A673 (cell line): ENCODE measurements at regions not wholly inside any gene's neighbourhood (a gene's known extent, or its start where the extent isn't known, plus 50 kb on each side); places are given as distances from the start of the nearest gene placed in this dataset.

Experiments
- BruUV-seq: library from RNA; stranded (reverse); fragments of 400-500 nt; replicated peaks from 2 replicates; lab custom pipeline; 2021; lab: Mats Ljungman, UMichigan
- CTCF ChIA-PET: fragments of 300-600 bp; sonication (Branson Sonifier 250); formaldehyde crosslinking; loops from one replicate; lab custom pipeline; 2022; ENCODE audit warnings: antibody characterized with exemption; lab: Charles Lee
- POLR2A ChIA-PET: fragments of 300-600 bp; sonication (Branson Sonifier 250); formaldehyde crosslinking; loops from one replicate; lab custom pipeline; 2022; ENCODE audit warnings: antibody characterized with exemption; ENCODE audit not compliant: low non-redundant PET; lab: Charles Lee
- DNase-seq: peaks from one replicate; pipeline ENCODE4 v3.0.0-alpha.2; 2015; ENCODE audit warnings: low spot score
- H3K27ac ChIP-seq: fragments of 200-600 bp; sonication (generic); 2 replicates; pipeline ENCODE4 v1.5.1; 2016; ENCODE audit warnings: mixed run types, low read depth, mild to moderate bottlenecking, mixed read lengths, antibody characterized with exemption, low read length; ENCODE audit not compliant: poor library complexity, severe bottlenecking
- H3K27me3 ChIP-seq: fragments of 200-600 bp; sonication (generic); replicated peaks from 2 replicates; pipeline ENCODE4 v1.6.1; 2017; ENCODE audit warnings: mixed run types, low read depth, mild to moderate bottlenecking, mixed read lengths, antibody characterized with exemption, low read length; ENCODE audit not compliant: insufficient read depth, poor library complexity
- H3K36me3 ChIP-seq: fragments of 200-600 bp; sonication (generic); 2 replicates; pipeline ENCODE4 v1.6.1; 2016; ENCODE audit warnings: mixed run types, mild to moderate bottlenecking, mixed read lengths, antibody characterized with exemption, low read length; ENCODE audit not compliant: insufficient read depth, poor library complexity, severe bottlenecking
- H3K4me1 ChIP-seq: fragments of 200-600 bp; sonication (generic); 2 replicates; pipeline ENCODE4 v1.6.1; 2017; ENCODE audit warnings: mixed run types, mild to moderate bottlenecking, mixed read lengths, antibody characterized with exemption, low read length; ENCODE audit not compliant: insufficient read depth, poor library complexity, severe bottlenecking
- H3K4me3 ChIP-seq: fragments of 200-600 bp; sonication (generic); 2 replicates; pipeline ENCODE4 v1.5.1; 2016; ENCODE audit warnings: low read depth, mixed run types, mild to moderate bottlenecking, mixed read lengths, low read length; ENCODE audit not compliant: poor library complexity, severe bottlenecking
- H3K9me3 ChIP-seq: fragments of 200-600 bp; sonication (generic); 2 replicates; pipeline ENCODE4 v1.6.1; 2016; ENCODE audit warnings: mixed run types, low read depth, mild to moderate bottlenecking, mixed read lengths, antibody characterized with exemption, low read length; ENCODE audit not compliant: poor library complexity, severe bottlenecking
- CTCF ChIP-seq: fragments of 300-800, 200-600 bp; sonication (generic); conservative IDR thresholded peaks from 2 replicates; pipeline ENCODE4 v1.5.1; 2017; ENCODE audit warnings: low read depth, mild to moderate bottlenecking, antibody characterized with exemption, low read length, moderate library complexity, mixed read lengths
- EZH2 ChIP-seq: fragments of 200-600 bp; sonication (generic); IDR thresholded peaks from 2 replicates; pipeline ENCODE4 v1.6.1; 2017; ENCODE audit warnings: borderline replicate concordance, low read depth, mild to moderate bottlenecking, mixed read lengths, antibody characterized with exemption, low read length; ENCODE audit not compliant: poor library complexity, severe bottlenecking
- intact Hi-C: fragments of 100-400 bp; cut with micrococcal nuclease; formaldehyde crosslinking; loops from one replicate; pipeline ENCODE4 v1.10.0; 2022; ENCODE audit not compliant: unreplicated experiment

GRCh38 chr18:39786477-39786876, 2168.6 kb upstream of the PIK3C3 start:
- ChIA-PET CTCF (no interaction called here), POLR2A (no interaction called here)
- Histone ChIP-seq H3K9me3 (no peaks in the 10 kb centered on the region), H3K4me1 (peaks cover 24% of the 10 kb centered on the region), H3K4me3 (no peak overlapping the region), H3K27me3 (no peaks in the 10 kb centered on the region), H3K36me3 (no peaks in the 10 kb centered on the region), H3K27ac (no peak overlapping the region)
- no TSS peak for BruUV-seq
- intact Hi-C loops, result no loop called here
- DNase-seq, result no peak
- TF ChIP-seq EZH2 (no peak), CTCF (no peak)

DNA sequence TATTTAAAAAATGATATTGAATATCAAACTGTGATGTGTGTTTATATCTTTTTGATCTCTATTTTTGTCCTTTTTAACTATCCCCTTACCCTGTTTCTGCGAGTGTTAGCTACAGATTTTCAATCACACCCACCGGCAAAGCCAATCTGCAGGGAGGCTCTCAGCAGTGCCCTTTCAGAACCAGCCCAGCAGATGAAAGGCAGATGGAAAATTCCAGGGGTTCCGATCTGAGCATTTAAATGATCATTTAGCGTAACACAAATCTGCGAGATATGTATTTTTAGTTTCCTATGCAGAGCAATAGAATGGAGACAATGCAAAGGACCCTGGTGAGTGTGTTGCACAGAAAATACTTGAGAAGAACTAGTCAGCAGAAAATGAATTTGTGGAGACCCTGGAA, 2170.5 kb upstream of the PIK3C3 start:
- H3K27ac ChIP-seq, result no peak overlapping the region
- ChIA-PET POLR2A (no interaction called here), CTCF (no interaction called here)
- BruUV-seq, result no TSS peak
- no peaks in the 10 kb centered on the region for H3K9me3 ChIP-seq
- TF ChIP-seq EZH2 (no peak), CTCF (no peak)
- no peak for DNase-seq
- no peaks in the 10 kb centered on the region for H3K36me3 ChIP-seq
- H3K4me3 ChIP-seq, result no peak overlapping the region
- intact Hi-C loops, result no loop called here
- H3K27me3 ChIP-seq, result no peaks in the 10 kb centered on the region
- peaks cover 30% of the 10 kb centered on the region for H3K4me1 ChIP-seq

GRCh38 chr18:39781565-39781964, 2173.5 kb upstream of the PIK3C3 start:
- intact Hi-C loops, result no loop called here
- no peak for DNase-seq
- Histone ChIP-seq H3K9me3 (no peaks in the 10 kb centered on the region), H3K36me3 (no peaks in the 10 kb centered on the region), H3K27me3 (no peaks in the 10 kb centered on the region), H3K4me3 (no peak overlapping the region), H3K27ac (no peak overlapping the region), H3K4me1 (peaks cover 8% of the 10 kb centered on the region)
- POLR2A ChIA-PET, result no interaction called here
- CTCF ChIA-PET, result no interaction called here
- TF ChIP-seq CTCF, result no peak
- TF ChIP-seq EZH2, result no peak
- BruUV-seq, result no TSS peak
